Erythroblast (primary cell): ENCODE measurements at regions not wholly inside any gene's neighbourhood (a gene's known extent, or its start where the extent isn't known, plus 50 kb on each side); places are given as distances from the start of the nearest gene placed in this dataset.

ENCODE experiments used
- GATA1 ChIP-seq: IDR thresholded peaks from 2 replicates; pipeline ENCODE4 v1.6.1; 2011; ENCODE audit warnings: low read depth, mild to moderate bottlenecking, control low read depth, low read length, moderate library complexity
- POLR2A ChIP-seq: IDR thresholded peaks from 2 replicates; pipeline ENCODE4 v1.6.1; 2011; ENCODE audit warnings: mild to moderate bottlenecking, low read length

GRCh38 chr12:71371122-71371521 lies 68.5 kb upstream of the LGR5 start:
- TF ChIP-seq POLR2A, result no peak
- TF ChIP-seq GATA1, result no peak
